Transverse colon (tissue), 3 donors: ENCODE measurements at regions not wholly inside any gene's neighbourhood (a gene's known extent, or its start where the extent isn't known, plus 50 kb on each side); places are given as distances from the start of the nearest gene placed in this dataset.
"Not testable (repeated sequence)": the region's sequence is repeated elsewhere in the genome, so short reads cannot be mapped to it uniquely, and the experiment has no call there.

Source experiments
- CTCF ChIP-seq, 5 experiments: fragments of 200-600 bp in 3 of 5; fragments of 450-650 bp in 2 of 5; sonication (generic) in 3 of 5; IDR thresholded peaks; 1 replicate in 2 of 5; 2 replicates in 3 of 5; pipeline ENCODE4 v1.5.1; 2016 to 2017; ENCODE audit warnings: antibody characterized with exemption in 5 of 5, inconsistent platforms in 3 of 5, mild to moderate bottlenecking in 2 of 5, moderate library complexity in 1 of 5
- EP300 ChIP-seq: sonication (generic); formaldehyde crosslinking; IDR thresholded peaks from one replicate; pipeline ENCODE4 v1.6.1; 2017; ENCODE audit warnings: antibody characterized with exemption, low read depth

GRCh38 chr17:30638968-30639367 is 161.8 kb downstream of the GOSR1 start:
- not testable (repeated sequence) for TF ChIP-seq CTCF (IDR thresholded peaks at IDR 0.05); EP300
